NCI-H128 (cell line): ENCODE measurements at regions not wholly inside any gene's neighbourhood (a gene's known extent, or its start where the extent isn't known, plus 50 kb on each side); places are given as distances from the start of the nearest gene placed in this dataset.
"Not testable (repeated sequence)": the region's sequence is repeated elsewhere in the genome, so short reads cannot be mapped to it uniquely, and the experiment has no call there.

Source experiments
- DNase-seq: peaks from one replicate; lab custom pipeline; 2025; ENCODE audit not compliant: unreplicated experiment; lab: John Stamatoyannopoulos, UW

DNA sequence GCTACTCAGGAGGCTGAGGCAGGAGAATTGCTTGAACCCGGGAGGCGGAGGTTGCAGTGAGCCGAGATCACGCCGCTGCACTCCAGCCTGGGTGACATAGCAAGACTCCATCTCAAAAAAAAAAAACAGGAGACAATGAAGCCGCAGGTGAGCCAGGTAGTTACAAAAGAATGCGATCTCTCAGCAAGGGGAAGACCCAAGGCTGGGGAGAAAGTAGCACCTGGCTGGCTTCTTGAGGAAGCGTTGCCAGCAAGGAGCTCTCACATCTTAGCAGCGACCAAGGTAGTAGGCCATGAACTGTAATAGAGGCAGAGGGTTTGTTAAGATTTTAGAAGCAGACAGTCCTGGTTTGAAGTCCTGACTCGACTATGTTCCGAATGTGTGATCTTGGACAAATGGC, 175.0 kb downstream of the AIPL1 start:
- DNase-seq, result no peak

DNA sequence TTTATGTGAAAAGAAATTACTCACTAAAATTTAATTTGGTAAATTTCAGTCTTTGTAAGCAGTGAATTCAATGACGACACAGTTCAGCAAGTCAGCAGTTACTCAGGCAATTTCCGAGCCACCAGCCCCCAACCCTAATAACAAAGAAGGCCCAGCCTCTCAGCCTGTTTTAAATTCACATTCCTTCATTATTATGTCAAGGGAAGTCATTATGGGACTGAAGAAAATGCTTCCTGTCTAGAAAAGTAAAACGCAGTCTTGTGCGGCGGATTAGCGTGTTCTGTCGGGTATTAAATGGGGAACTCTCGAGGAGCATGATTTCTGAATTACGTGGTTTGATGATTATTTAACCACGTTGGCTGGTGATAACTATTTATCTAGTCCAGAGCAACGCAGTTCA, 177.6 kb downstream of the AIPL1 start:
- DNase-seq, result no peak

DNA sequence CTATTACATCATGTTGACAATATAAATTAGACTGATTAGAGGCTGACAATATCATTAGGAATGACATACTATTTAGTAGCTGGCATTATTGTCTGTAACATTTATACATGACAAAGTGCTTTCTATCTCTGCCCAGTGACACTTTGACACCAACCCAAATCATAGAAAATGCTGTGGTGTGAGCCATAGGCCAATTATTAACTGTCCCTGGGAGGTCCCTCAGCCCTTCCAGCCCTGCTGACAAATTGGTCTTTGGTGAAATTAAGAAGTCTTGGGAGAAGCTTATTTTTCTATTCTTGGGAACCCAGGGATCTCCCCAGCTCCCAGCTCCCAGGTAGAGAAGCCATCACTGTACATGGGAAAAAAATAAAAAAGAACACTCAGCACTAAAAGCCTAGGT, 179.6 kb downstream of the AIPL1 start:
- no peak for DNase-seq

DNA sequence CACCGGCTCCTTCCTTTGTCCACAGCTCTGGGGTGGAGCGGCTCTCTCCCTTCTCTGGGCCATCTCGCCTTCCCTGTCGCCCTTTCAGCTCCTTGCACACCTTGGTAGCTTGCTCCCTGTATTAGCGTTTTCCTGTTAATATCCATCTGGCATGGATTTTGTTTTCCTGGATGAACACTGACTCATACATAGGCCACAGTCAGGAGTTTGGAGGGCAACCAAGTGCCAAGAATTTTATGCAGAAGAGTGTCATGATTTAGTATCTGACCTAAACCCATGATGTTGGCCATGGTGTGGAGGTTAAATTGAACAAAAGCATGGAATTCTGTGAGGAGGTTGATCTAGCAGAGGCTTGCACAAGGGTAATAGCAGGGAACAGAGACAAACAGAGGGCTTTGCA, 180.9 kb downstream of the AIPL1 start:
- no peak for DNase-seq

DNA sequence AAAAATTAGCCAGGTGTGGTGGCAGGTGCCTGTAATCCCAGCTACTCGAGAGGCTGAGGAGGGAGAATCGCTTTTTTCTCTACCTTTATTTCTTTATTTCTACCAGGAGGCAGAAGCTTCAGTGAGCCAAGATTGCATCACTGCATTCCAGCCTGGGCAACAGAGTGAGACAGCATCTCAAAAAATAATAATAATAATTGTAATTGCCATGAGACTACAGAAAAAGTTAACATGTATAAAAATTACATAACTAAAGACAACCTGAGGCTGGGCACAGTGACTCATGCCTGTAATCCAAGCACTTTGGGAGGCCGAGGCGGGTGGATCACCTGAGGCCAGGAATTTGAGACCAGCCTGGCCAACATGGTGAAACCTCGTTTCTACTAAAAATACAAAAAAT, 181.5 kb downstream of the WSCD1 start:
- DNase-seq, result not testable (repeated sequence)

DNA sequence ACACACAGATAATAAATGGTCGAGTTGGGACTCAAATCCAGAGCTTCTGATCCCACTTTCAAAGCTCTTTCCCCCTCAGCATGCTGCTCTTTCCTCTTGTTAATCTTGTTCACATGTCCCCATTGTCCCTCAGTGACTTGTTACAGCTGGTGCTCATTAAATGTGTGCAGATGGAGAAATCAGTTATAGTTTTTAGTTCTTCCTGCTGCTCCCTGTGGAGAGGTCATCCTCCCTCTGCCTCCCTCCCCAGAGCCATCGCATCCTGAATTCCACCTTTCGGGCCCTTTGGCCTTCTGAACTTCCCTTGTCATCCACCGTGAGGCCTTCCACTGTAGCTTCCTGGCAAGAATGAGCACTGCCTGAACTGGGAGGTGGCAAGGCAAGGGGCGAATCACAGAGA, 179.6 kb downstream of the WSCD1 start:
- DNase-seq, result no peak

DNA sequence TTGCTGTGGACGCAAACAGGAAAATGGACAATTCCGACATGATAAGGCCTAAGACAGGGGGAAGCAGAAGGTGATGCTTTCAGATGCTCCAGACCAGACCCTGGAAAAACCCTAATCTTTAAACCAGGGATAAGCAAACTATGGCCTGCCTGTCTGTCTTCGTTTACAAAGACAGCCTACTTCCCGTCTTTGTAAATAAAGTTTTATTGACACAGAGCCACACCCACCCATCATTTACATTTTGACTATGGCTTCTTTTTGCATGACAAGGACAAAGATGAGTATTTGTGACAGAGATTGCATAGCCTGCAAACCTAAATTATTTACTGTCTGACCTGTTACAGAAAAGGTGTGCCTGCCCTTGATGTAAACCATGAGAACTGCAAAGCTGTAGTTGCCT, 177.9 kb downstream of the WSCD1 start:
- DNase-seq, result no peak

DNA sequence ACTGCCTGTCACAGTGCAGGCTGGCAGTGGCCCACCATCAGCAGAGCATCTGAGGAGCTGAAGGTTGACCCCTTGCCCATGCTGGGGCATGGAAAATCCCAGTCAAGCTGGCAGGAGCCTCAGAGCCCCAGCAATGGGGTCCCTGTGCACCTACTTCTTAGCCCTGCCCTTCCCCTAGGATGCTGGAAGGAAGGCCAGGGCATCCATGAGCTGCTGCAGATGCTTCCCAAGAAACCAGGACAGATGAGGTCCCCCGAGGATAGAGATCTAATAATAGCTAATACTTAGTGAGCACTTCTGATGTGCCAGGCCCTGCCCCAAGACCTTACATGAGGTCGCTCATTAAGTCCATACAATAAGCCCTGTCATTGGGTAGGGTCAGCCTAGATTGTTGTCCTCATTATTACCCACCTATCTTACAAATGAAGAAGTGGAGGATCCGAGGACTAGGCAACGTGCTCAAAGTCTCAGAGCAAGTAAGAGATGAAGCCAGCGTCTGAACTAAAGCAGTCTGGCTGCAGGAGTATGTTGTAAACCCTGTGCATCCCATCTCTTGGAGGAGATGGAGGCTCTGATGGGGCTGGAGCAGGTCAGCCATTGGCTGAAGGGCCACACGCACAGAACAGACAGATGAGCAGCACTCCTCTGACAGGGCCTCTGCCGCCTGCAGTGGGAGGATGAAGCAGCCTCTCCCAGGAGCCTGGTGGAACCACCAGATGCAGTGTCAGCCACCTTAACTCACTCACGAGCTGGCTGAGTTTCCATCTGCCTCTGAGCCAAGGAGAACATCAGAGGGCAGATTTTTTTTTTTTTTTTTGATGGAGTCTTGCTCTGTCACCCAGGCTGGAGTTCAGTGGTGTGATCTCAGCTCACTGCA, 175.4 kb downstream of the WSCD1 start:
- no peak for DNase-seq

DNA sequence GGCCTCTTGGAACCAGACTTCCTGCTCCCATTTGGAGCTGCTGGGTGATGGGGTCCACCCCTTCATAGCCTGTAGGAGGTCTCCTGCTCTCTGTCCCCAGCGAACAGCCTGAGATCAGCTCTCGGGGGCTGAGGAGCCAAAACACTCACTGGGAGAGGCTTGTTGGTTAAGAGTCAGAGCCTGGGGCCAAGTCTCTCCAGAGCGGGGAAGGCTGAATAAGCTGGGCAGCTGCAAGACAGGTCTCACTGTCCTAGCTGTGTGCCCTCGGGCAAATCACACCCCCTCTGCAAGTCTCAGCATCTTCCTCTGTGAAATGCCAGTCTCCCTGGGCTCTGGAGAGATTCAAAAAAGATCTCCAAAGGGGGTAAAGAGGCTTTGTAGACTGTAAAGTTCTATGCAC, 174.6 kb downstream of the WSCD1 start:
- DNase-seq, result no peak

DNA sequence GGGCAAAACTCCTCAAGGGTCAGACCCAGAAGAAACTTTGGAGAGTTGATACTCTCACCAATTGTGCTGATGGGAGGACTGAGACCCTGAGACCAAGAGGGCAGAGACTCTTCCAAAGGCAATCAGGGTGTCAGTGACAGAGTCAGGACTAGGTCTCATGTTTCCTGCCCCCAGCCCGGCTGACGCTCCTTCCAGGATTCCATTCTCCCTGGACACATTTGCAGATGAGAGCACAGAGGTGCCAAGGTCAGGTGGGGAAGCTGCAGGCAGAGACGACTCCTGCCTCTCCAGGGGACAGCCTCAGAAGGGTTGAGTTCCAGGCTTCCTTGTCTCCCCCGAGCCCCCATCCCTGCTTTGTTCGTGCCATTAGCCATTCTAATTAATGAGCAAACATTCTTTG, 174.1 kb downstream of the WSCD1 start:
- no peak for DNase-seq

DNA sequence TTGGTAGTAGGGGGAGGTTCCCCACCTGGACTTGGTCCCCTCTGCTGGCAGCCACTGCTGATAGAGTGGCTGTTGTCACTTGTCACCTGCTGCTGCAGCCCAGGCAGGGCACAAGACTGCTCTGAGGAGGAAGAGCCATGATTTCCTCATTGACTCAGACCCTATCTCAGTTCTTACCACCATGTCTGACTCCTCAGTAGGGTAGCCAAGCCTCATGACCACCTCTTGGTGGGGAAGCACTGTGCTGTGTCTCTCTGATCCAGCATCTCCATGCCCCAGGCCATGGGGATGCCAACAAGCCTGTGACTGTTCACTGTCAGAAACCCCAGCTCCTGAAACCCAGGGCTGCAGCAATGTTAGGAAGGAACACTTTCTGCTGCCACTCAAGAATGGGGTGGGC, 173.0 kb downstream of the WSCD1 start:
- DNase-seq, result no peak

DNA sequence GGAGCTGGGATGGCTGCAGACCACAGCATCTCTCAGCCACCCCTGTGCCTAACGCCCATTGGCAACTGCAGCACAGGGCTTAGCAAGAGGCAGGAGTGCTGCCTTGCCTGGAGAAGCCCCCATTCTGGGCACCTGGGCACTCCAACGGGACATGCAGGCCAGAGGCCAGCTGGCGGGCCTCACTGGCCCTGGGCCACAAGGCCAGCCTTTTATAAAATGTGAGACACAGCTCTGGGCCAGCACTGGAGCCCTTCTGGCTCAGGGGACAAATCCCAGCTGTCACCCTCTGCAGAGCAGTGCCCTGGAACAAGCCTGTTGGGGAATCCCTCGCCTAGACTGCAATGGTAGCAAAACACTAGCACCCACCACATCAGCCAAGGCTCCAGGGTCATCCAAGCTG, 171.8 kb downstream of the WSCD1 start:
- no peak for DNase-seq

DNA sequence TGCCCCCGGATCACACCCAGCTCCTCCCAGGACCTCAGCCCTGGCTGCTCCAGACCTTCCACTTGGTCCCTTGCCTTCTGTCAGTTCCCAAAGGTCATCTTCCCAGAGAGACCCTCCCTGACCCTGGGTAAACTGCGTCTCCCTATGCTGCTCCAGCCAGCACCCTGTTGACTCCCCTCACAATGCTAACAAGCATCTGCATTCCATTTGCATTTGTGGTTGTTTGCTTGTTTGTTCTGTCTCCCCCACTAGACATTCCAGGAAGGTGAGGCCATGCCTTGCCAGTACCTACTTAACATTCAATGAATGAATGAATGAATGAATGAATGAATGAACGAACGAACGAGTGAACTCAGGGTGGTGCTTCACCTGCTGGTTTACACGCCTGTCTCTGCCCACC, 171.2 kb downstream of the WSCD1 start:
- no peak for DNase-seq

DNA sequence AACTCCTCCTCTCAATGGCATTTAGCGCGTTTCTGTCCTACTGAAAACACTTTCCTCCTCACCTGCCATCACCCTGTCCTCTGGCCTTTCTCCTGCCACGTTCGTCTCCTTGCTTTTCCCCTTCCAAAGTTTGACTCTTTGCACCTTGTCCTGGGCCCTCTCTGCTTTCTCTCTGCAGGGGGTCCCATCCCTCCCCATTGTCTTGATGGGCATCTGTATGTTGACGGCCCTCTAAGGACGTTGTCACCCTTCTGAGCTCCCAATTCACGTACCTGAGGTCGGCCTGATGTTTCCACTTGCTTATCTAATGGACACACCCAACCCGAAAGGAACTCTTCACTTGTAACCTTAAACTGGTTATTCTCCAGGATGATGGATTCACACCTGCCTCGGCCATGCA, 170.4 kb downstream of the WSCD1 start:
- no peak for DNase-seq

DNA sequence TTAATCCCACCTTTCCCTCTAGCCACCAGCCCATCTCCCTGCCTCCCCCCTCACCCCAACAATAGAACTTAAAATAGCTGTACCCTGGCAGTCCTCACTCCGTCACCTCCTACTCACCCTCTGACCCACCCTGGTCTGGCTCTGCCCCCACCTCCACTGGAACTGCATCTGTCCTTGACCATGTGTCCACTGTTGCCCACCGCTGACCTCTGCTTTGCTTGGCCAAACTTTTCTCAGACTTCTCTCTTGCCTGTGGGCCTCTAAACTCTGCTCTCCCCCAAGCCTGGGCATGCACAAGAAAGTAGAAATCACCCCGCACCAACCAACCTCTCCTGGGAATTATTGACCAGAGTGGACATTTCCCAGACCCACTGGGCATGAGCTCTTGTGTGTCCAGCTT, 169.8 kb downstream of the WSCD1 start:
- no peak for DNase-seq

DNA sequence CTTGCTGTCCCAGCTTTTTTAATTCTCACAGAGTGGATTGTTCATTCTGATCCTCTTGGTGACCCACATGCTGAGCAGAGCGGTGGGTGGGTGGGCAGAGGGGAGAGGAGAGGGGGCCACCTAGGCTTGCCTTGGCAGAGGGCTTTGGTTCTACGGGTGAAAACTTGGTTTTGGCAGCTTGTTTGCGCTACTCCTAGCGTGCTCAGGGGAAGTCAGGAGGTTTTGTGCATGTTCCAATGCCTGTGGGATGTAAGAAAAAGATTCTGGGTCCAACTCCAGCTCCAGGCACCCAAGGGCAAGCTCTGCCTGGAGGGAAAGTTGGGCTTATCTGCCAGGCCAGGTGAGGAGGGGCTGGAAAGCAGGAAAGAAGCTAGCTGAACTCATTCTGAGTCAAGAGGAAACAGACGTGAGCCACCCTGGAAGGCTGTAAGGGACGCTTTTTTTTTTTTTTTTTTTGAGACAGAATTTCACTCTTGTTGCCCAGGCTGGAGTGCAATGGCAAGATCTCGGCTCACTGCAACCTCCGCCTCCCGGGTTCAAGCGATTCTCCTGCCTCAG, 169.1 kb downstream of the WSCD1 start:
- no peak for DNase-seq

DNA sequence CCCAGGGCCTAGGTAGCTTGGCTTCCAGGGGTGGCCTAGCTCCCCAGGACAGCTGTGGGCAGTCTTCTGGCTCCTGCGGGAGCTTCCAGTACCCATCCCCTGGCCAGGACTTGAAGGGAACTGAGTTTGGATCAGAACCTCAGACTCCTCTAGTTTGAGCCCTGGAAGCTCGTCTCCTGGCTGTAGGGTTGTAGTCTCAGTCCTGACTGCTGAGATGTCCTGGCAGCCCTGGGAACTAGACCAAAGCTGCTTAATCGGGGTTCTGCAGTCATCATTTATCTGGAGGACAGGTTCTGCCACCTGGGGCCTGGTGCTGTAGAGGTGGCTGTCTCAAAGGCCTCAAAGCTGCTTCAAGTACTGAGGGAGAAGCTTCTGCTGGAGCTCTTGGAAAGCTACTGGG, 163.7 kb downstream of the WSCD1 start:
- no peak for DNase-seq

DNA sequence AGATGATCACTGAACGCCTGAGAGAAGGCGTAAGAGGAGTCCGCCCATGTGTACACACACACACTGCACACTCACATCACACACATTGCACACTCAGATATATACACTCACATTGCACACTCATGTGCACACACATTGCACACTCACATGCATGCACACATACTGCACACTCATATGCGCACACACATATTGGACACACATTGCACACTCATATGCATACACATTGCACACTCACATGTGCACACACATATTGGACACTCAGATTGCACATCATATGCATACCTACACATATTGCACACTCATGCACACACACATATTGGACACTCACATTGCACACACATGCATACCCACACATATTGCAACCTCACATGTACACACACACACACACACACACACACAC, 163.2 kb downstream of the WSCD1 start:
- DNase-seq, result no peak

DNA sequence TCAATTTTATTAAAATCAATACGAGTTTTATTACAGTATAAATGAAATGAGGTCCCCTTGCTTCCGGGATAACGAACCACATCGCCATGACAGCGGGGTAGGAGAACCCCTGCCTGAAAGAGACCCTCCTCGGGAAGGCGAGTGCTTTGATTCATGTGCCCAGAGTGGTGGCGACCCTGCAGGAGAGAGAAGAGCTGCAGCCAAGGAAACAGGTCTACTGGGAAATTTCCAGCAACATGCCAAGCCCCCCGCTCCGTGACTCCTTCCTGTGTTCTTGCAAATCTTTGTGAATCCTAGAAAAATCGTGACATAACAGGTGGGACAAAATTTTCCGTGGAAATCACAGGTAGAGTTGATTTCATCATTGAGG, 162.5 kb downstream of the WSCD1 start:
- no peak for DNase-seq

DNA sequence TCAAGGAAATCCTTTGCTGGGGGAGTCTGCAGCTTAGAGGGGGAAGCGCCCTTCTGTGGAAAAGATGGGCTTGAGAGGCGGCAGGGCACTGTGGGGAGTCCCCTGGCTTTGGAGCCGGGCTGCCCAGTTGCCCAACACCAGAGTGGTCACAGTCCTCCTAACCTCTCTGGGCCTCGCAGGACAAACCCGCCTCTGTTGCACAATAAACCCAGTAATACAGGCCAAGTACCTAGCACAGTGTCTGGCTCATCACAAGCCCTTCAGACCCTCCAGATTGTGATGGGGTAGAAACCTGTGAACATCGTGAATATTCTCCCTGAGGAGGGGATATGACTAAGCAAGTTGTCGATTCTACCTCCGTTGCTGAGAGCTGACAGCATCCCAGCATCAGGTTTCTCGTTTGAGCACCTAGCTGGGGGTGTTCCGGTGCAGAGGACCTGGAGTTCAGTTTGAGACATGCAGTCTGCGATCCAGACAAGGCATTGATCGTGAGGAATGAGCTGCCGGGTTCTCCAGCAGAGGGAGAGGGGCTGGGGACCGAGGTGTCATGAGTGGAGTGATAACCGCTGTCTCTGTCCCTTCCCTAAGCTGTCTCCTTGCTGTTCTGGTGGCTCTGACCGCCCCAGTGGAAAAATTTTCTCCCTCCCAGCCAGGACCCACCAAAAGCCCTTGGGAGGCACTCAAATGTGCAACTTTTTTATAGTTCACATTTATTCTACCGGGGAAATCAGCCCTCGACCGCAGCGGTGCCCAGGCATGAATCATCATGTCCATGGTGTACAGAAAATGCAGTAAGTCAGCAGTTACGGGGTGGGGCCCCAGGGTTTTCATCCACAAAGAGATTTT, 161.9 kb downstream of the WSCD1 start:
- no peak for DNase-seq

DNA sequence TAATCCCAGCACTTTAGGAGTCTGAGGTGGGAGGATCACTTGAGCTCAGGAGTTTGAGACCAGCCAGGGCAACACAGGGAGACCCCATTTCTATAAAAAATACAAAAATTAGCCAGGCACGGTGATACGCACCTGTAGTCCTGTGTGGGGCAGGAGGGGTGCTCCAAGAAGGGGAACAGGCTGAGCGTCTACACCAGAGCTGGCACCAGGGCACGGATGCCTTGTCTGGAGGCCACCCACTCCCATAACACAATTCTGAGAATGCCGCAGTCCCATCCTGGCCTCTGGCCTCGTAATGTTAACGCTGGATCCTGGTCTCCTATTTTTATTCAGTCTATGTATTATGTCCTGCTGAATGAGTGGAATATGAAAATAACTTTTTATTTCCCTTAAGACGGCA, 161.3 kb downstream of the WSCD1 start:
- DNase-seq, result no peak

DNA sequence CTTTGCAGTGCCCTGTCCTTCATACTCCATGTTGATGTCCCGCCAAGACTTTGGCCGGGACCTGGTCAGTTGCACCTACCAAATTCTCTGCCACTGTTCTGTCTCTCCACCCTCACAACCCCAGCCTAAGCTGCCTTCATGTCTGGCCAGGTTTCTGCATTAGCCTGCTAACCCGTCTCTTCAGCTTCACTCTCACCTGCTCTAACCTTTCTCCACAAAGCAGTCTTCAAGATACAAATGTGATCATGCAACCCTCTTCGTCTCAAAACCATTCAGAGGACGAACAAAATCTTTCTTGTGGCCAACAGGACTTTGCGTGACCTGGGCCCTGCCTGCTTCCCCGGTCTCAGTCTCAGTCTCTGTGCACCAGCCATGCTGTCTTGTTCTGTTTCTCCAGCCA, 148.2 kb downstream of the WSCD1 start:
- DNase-seq, result no peak
